GF-D8 (cell line): ENCODE measurements at regions not wholly inside any gene's neighbourhood (a gene's known extent, or its start where the extent isn't known, plus 50 kb on each side); places are given as distances from the start of the nearest gene placed in this dataset.

Experiments
- DNase-seq: peaks from one replicate; lab custom pipeline; 2025; lab: John Stamatoyannopoulos, UW

GRCh38 chr1:30479575-30479974 is 243.8 kb downstream of the MATN1 start:
- DNase-seq = no peak

GRCh38 chr1:30478799-30479563 is 244.4 kb downstream of the MATN1 start:
- DNase-seq = no peak

GRCh38 chr1:30478283-30478682 is 245.1 kb downstream of the MATN1 start:
- no peak for DNase-seq

GRCh38 chr1:30477588-30477987 is 245.8 kb downstream of the MATN1 start:
- no peak for DNase-seq

GRCh38 chr1:30476911-30477459 is 246.4 kb downstream of the MATN1 start:
- DNase-seq = no peak

- no peak for DNase-seq
These were observed 246.9 kb downstream of the MATN1 start for GRCh38 chr1:30476476-30476875.

GRCh38 chr1:30475966-30476365 is 247.4 kb downstream of the MATN1 start:
- DNase-seq = no peak

- DNase-seq = no peak
These were observed 248.2 kb downstream of the MATN1 start for GRCh38 chr1:30475201-30475600.

- no peak for DNase-seq
These were observed 248.6 kb downstream of the MATN1 start for GRCh38 chr1:30474818-30475200.

- no peak for DNase-seq
These were observed 249.2 kb downstream of the MATN1 start for GRCh38 chr1:30473922-30474817.

GRCh38 chr1:30472526-30472925 is 250.9 kb downstream of the MATN1 start:
- DNase-seq = no peak

- DNase-seq = no peak
These were observed 251.4 kb downstream of the MATN1 start for GRCh38 chr1:30472009-30472408.

- DNase-seq = no peak
These were observed 252.1 kb downstream of the MATN1 start for GRCh38 chr1:30471307-30471706.

- no peak for DNase-seq
These were observed 254.0 kb downstream of the MATN1 start for GRCh38 chr1:30469426-30469825.

GRCh38 chr1:30467101-30467500 is 256.3 kb downstream of the MATN1 start:
- DNase-seq = no peak

GRCh38 chr1:30466610-30467009 is 256.8 kb downstream of the MATN1 start:
- no peak for DNase-seq

GRCh38 chr1:30466026-30466425 is 257.4 kb downstream of the MATN1 start:
- DNase-seq = no peak

- DNase-seq = no peak
These were observed 258.3 kb downstream of the MATN1 start for GRCh38 chr1:30465096-30465495.

GRCh38 chr1:30464187-30464617 is 259.2 kb downstream of the MATN1 start:
- no peak for DNase-seq

- DNase-seq = no peak
These were observed 260.5 kb downstream of the MATN1 start for GRCh38 chr1:30462826-30463425.

GRCh38 chr1:30462166-30462565 is 261.2 kb downstream of the MATN1 start:
- DNase-seq = no peak

- no peak for DNase-seq
These were observed 261.7 kb downstream of the MATN1 start for GRCh38 chr1:30461640-30462039.
